ENCODE measurements at regions not wholly inside any gene's neighbourhood (a gene's known extent, or its start where the extent isn't known, plus 50 kb on each side); places are given as distances from the start of the nearest gene placed in this dataset.
A peak's percentile ranks its signal among the peaks of the same experiment; 100 is the strongest.
"Not testable (repeated sequence)": the region's sequence is repeated elsewhere in the genome, so short reads cannot be mapped to it uniquely, and the experiment has no call there.

DNA sequence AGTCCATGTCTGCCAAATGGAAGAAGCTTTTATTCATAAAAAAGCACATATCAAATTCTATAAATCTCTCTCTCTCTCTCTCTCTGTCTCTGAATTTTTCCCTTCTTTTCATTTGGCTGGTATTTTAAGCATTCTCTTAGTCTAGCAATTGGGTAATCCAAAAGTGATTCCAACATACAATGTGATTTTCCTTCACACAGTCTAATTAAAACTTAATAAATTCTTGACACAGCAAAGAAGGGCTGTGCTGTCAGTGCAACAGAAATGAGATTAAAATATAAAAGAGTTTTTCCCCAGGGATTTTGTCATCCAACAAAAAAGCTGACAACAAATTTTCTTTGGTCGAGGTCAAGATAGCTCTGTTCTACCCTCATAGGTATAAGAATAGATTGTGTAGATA, 216.9 kb downstream of the CENPC start:
- DNase-seq: no peak

DNA sequence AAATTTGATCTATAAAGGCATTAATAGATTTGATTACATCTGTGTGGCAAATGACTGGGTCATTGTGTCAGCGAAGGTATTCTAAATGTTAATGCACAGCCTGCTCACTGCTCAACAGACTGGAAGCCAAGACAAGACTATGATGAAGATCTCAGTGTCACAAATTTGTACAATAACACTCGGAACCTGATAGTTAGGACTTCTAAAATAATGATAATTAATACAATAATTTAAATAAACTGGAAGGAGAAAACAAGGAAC, 217.4 kb downstream of the CENPC start:
- no peak for DNase-seq

DNA sequence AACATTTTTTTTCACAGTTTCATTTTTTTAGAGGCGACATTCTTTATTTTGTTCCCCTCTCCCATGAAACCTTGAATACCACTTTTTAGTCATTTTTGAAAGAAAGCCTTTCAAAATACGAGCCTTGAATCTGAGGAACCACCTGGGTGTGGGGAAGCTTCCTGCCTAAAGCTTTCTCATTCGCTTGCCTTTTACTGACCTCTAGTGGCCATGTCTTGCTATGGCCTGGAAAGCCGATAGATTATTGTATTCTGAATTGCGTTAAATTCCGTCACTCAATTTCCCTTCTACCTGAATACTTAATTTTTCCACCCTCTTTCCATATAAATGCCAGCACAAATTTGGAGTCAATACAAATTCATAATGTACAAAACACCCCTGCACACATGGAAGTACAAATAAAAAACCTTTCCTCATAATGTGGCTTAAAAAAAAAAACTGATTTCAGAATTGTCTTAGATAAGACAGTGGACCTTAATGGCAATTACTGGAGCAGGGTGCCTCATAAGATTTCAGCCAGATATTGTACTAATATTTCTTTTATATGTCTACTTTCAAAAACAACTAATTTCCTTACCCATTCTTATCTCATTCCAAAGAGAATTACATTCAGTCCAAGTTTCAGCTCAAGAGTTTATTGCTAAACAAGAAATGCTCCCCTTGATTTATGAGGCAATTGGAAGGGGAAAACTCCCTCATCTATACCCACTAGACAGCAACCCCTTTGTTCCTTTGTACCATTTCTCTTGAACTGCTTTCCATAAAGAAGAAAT, 217.9 kb downstream of the CENPC start:
- DNase-seq: peak; percentile 59

DNA sequence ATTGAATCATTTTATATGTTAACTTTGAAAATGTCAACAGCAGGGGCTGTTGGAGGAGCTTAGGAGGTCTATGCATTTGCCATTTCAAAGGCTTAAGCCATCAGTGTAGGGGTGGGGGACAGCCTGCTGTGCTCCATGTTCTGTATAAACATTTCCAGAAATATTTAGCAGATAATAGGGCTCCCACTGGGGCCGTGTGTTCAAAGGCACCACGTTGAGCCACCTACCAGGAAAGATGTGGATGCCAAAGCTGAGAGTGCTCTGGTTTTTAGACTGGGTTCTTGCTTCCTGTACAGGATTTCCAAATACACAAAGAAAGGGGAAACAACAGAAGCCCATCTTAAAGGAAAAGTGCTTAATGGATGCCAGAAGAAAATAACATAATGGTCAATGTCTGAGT, 219.5 kb downstream of the CENPC start:
- DNase-seq: no peak

DNA sequence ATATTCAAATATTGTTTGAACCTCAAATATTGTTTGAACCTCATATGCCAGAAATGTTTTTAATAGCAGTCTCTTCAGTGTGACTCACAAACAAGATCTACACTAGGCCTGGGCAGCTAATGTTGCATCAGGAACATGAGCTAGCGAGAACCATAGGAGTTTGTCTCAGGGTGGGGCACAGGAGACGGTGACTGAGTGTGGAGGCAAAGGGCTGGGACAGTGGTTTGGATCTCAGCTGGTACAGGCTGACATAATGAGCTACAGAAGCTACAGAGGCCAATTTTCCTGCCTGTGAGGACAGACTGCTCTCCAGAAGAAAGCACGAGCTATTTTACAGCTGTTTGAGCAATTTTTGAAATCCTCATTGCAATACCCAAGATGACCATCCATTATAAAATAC, 224.7 kb downstream of the CENPC start:
- DNase-seq: no peak

DNA sequence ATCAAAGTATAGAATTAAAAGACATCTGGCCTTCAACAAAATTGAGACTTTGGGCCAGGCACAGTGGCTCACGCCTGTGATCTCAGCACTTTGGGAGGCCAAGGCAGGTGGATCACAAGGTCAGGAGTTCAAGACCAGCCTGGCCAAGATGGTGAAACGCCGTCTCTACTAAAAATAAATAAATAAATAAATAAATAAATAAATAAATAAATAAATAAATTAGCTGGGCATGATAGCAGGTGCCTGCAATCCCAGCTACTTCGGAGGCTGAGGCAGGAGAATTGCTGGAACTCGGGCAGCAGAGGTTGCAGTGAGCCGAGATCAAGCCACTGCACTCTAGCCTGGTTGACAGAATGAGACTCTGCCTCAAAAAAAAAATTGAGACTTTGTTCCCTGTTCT, 225.7 kb downstream of the CENPC start:
- not testable (repeated sequence) for DNase-seq

DNA sequence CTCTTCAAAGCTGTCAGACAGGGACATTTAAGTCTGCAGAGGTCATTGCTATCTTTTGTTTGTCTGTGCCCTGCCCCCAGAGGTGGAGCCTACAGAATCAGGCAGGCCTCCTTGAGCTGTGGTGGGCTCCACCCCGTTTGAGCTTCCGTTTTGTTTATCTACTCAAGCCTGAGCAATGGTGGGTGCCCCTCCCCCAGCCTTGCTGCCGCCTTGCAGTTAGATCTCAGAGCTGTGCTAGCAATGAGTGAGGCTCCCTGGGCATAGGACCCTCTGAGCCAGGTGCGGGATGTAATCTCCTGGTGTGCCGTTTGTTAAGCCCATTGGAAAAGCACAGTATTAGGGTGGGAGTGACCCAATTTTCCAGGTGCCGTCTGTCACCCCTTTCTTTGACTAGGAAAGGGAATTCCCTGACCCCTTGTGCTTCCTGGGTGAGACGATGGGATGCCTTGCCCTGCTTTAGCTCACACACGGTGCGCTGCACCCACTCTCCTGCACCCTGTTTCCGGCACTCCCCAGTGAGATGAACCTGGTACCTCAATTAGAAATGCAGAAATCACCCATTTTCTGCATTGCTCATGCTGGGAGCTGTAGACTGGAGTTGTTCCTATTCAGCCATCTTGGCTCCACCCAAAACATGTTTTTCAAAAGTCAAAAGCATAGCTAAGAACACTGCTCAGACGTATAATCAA, 244.7 kb downstream of the CENPC start:
- not testable (repeated sequence) for DNase-seq

DNA sequence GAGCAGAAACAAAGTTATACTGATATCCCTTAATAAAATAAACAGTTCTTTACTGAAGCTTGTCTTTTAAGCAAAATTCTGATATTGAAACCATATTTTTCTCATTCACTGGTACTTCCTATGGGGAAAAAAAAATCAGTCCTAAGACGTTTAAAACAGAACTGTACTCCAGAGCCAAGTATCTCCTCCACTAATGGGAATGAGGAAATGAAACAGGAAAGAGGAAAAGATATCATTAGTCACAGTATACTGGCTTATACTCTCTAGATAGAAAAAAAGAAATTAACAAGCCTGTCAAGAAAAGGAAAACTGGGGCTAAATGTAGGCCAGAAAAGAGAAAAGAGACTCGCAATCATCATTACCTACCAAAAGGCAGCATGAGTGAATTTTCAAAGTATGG, 252.7 kb downstream of the CENPC start:
- DNase-seq: no peak

DNA sequence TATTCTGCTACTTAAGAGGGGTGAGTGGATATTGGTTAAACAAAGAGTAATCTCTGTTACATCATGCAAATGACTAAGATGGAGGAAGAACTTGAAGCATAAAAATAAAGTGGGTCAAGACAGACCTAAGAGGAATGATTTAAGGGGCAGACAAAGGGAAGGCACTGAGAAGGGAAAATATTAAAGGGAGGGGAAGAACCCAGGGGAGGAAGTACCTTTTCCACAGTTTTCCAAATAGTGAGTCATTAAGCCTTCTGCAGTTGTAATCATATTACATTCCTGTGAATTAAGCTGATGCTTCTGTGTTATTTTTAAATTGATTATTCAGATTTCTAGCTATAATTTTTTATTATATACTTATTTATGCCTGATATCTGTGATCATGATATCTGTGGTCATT, 253.3 kb downstream of the CENPC start:
- no peak for DNase-seq

DNA sequence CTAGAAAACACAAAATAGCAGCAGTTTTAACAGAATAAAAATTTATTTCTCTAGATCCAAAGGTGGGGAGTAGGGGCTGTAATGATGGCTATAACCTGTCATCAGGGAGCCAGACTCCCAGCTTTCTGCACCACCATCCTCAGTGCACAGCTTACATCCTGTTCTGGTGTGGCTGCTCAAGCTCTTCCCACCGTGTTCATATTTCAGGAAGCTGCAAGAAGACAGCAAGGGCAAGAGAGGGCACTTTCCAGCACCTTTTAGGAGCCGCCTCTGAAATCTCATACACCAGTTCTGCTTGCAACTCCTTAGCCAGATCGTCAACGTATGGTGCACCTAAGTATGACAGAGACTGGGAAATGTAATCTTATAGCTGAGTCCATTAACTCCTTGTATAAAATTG, 253.7 kb downstream of the CENPC start:
- DNase-seq: no peak

DNA sequence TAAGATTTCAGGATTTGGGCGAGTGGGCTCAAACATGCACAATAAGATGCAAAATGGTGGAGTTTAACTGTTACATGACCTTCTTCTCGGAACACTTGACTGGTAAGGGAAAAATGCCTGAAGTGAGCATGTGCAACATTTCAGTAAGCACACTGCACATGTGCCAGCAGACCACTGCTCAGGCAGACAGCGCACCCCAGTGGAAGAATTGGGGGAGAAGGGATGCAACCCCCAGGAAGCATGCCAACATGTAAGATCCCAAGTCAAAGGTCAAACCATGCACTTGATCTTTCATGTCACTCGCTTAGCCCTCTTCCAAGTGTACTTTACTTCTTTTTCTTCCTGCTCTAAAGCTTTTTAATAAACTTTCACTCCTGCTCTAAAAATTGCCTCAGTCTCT, 256.3 kb downstream of the CENPC start:
- no peak for DNase-seq

DNA sequence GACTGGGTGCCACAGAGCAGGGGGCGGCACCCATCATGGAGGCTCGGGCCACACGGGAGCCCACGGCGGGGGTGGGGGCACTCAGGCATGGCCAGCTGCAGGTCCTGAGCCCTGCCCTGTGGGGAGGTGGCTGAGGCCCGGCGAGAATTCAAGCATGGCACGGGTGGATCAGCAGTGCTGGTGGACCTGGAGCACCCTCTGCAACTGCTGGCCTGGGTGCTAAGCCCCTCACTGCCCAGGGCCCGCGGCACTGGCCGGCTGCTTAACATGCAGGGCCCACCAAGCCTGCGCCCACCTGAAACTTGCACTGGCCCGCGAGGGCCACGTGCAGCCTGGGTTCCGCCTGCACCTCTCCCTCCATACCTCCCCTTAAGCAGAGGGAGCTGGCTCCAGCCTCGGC, 258.6 kb downstream of the CENPC start:
- DNase-seq: no peak

DNA sequence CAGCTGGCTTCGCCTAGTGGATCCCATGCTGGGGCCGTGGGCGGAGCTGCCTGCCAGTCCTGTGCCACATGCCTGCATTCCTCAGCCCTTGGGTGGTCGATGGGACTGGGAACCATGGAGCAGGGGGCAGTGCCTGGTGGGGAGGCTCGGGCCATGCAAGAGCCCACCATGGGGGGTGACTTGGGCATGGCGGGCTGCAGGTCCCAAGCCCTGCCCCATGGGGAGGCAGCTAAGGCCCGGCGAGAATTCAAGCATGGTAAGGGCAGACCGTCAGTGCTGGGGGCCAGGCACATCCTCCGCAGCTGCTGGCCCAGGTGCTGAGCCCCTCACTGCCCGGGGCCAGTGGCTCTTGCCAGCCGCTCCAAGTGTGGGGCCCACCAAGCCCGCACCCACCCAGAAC, 262.6 kb downstream of the CENPC start:
- DNase-seq: no peak

DNA sequence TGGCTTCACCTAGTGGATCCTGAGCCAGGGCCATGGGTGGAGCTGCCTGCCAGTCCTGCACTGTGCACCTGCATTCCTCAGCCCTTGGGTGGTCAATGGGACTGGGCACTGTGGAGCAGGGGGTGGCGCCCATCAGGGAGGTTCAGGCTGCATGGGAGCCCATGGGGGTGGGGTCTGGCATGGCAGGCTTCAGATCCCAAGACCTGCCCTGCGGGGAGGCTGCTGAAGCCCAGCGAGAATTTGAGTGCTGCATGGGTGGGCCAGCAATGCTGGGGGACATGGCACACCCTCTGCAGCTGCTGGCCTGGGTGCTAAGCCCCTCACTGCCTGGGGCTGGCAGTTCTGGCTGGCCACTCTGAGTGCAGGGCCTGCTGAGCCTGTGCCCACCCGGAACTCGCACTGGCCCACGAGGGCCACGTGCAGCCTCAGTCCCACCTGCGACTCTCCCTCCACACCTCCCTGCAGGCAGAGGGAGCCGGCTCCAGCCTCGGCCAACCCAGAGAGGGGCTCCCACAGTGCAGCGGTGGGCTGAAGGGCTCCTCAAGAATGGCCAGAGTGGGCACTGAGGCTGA, 270.0 kb downstream of the CENPC start:
- DNase-seq: no peak

DNA sequence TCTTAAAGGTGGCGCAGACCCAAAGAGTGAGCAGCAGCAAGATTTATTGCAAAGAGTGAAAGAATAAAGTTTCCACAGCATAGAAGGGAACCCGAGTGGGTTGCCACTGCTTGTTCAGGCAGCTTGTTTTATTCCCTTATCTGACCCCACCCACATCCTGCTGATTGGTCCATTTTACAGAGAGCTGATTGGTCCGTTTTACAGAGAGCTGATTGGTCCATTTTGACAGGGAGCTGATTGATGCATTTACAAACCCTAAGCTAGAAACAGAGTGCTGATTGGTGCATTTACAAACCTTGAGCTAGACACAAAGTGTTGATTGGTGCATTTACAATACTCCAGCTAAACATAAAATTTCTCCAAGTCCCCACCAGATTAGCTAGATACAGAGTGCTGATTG, 270.6 kb downstream of the CENPC start:
- DNase-seq: not testable (repeated sequence)

DNA sequence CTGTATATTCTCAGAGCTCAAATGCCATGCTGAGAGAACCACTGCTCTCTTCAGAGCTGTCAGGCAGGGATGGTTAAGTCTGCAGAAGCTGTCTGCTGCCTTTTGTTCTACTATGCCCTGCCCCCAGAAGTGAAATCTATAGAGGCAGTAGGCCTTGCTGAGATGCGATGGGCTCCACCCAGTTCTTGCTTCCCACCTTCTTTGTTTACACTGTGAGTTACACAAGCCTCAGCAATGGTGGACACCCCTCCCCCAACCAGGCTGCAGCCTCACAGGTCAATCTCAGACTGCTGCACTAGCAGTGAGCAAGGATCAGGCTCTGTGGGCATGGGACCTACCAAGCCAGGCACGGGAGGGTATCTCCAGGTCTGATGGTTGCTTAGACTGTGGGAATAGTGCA, 271.6 kb downstream of the CENPC start:
- DNase-seq: no peak

DNA sequence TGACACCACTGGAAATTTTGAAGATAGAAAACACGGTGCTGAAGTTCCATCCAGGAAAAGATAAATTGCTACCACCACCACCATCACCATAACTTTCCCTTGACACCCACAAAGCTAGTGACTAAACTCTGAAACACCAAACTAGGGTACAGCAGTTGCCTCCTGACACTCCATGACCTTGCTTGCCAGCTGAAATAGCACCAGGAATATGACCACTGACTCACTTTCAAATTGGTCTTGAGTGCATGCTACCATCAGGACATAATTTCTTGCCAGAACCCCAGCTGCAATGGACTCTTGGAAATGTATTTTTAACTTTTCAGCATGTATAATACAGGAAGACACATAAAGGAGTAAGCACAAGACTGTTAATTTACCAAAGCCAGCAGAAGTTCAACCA, 283.3 kb downstream of the CENPC start:
- DNase-seq: no peak

DNA sequence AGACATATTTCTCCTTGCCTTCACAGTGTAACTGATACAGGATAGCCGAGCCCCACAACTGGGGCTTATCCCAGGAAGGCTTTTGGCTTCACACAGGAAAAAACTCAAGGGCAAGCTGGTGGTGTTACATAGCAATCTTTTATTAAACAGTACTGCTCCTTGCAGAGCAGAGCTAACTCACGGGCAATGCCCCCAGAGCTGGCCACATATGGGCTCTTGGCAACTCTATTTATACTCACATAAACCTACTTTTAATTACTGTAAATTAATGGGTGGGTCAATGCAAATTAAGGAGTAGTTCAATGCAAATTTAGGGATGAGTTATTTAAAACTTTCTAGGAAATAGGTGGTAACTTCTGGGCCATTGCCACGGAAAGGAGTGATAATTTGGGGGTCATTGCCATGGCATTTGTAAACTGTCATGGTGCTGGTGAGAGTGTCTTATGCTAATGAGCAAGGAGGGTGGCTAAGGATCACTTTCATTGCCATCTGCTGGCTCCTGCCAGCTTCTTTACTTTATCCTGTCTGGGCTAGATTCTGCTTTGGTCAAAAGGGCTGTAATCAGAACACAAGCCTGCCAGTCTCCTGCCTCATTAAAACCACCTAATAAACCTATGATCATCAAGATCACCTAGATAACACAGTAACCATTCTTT, 288.8 kb downstream of the CENPC start:
- DNase-seq: no peak

DNA sequence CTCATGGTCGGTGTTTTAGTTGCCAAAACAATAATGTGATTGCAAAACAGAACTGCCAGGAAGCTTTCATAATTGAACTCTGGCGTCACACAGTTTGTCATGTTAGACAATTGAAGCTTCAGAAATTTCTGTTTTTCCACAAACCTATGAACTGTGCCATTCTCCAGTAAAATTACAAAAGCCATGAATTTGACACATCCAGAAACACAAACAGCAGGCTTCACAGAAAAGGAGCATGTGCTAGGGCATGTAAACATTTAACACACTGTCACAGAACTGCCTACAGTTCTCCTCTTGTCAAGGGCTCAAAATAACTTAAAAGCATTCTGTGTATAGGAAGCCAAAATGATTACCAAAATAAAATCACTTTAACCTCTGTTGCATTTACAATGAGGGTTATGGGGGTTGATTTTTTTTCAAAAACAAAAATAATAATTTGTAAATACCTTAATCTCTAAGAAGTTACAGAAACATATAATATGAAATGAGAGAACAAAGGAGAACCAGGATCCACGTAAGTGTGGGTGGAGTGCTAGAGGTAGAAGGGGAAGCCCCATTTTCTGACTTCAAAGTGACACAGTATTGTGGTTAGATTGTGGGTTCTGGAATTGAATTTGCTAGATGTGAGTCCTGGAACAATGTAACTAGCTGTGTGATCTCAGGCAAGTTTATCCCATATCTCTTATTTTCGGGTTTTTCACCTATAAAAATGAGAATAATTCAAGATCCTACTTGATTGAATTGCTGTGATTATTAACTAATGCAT, 295.0 kb downstream of the CENPC start:
- DNase-seq: no peak

DNA sequence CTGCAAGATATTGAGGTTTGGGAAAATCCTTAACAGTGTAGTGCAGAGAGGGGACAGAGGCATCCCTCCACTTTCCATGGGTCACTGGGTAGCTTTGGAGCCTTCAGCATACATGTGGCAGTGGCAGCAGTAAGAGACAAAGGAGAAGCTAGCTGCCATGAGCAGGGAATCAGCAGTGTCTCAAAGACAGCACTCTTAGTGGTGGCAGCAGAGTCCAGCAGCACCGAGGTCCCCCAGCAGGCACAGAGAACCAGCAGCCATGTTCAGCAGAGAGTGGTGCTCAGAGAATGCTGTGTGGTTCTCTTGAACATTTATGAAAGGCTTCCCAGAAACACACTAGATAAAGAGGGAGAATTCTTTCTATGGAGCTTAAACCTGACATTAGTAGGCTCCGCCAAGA, 308.5 kb downstream of the CENPC start:
- no peak for DNase-seq

DNA sequence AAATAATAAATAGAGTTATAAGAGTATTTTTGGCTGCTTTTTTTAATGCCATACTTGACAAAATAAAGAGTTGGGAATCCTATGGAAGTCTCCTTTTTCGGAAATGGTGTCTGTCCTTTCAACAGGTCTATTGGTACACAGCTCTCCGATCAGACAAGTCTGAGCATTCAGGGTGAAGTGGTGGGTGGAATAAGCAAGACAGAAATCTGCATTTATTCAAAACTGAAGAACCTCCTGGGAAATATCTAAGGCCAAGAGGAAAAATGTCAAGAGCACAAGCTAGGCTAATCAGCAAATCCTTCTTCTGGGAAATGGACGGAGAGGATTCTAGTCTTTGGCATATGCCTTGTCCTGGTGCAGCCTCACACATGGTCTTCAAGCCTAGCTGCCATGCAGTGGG, 309.0 kb downstream of the CENPC start:
- DNase-seq: no peak

DNA sequence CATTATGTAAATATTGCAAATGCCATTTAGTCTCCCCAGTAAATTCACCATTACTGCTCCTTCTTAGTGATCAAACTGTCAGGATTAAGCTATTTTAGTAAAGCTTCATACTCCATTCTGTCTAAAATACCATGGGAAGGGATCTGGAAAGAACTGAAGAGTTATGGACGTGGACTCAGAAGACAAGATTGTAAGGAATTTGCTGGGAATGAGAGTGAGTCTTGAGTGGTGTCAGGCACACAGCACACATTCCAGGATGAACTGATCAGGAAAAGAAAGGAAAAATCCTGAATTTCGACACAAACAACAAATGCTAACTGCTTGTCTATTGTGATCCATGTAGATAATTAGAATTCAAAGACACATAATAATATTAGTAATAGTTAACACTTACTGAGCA, 311.0 kb downstream of the CENPC start:
- no peak for DNase-seq

DNA sequence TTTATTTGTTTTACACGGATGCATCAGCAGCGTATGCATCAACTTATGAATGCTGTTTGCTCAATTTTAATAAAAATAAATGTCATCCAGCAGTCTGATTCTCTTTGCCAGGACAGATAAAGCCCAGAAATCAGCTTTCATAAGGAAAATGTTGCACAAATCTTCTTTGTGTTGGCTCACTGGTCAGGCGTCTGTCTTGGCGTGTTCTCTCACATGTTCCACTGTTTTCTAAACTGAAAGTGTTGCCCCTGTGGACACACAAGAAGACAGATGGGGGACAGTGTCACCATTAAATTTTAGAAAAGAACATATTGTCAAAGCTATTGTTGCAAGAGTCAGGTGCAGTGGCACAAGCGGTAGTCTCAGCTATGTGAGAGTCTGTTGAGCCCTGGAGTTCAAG, 316.2 kb downstream of the CENPC start:
- no peak for DNase-seq

DNA sequence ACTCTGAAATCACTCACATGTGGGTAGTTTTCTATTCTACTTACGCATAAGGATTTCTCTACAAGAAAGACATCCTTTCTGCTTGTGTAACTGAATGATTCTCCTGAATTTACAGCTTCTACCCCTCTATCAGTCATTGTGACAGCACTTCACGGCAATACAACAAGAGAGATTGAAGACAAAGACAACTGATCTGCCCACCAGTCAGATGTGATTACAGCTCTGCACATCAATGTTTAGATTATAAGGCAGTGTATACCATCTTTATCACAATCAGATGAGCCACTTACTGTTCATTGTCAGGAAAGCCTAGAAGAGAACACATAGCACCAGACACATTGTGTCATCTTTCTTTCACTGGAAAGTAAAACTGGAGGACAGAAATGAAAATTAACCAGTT, 324.4 kb downstream of the CENPC start:
- DNase-seq: no peak

Data from CD4-positive, alpha-beta T cell treated with Interleukin-10 for 1 hour (primary cell).